K562 (cell line): ENCODE measurements at regions not wholly inside any gene's neighbourhood (a gene's known extent, or its start where the extent isn't known, plus 50 kb on each side); places are given as distances from the start of the nearest gene placed in this dataset.

Experiments used
- ATAC-seq: fragments of 200-7000 bp; cut with Tn5 transposase; 3 replicates; pipeline ENCODE4 v1.9.1; 2020; ENCODE audit warnings: moderate library complexity
- BruUV-seq: library from RNA; stranded (reverse); fragments of 400-500 nt; replicated peaks from 2 replicates; lab custom pipeline; 2021; lab: Mats Ljungman, UMichigan
- CTCF ChIA-PET: fragments of 300-600 bp; formaldehyde crosslinking; extraction: SDS; loops from one replicate; lab custom pipeline; 2021; ENCODE audit warnings: low intra/inter-chr PET ratio; lab: Yijun Ruan, JAX
- POLR2A ChIA-PET: fragments of 300-600, 350-650 bp; sonication (Branson Sonifier 250); formaldehyde crosslinking; extraction: SDS; loops from one replicate; lab custom pipeline; 2021; ENCODE audit warnings: antibody characterized with exemption, inconsistent platforms; lab: Yijun Ruan, JAX
- DNase-seq, 4 experiments: peaks; one replicate each; pipeline versions ENCODE4 v3.0.0 to v3.0.0-alpha.2; 2011 to 2018; ENCODE audit warnings: low spot score in 3 of 4, mixed read lengths in 3 of 4; ENCODE audit errors: extremely low read depth in 1 of 4
- FAIRE-seq: peaks from 2 replicates; lab custom pipeline; 2011; peaks lifted over from hg19 to GRCh38; lab: Jason Lieb, UNC
- H2AFZ ChIP-seq: 2 replicates; pipeline ENCODE4 v1.6.0; 2011; ENCODE audit warnings: low read depth, low read length, control low read depth, inconsistent platforms
- H3K27ac ChIP-seq: fragments of 200-600 bp; 3 replicates; pipeline ENCODE4 v1.8.0; 2011; ENCODE audit warnings: low read depth, mild to moderate bottlenecking, control low read depth, inconsistent platforms, low read length, moderate library complexity, mixed read lengths; ENCODE audit errors: extremely low read depth
- H3K27me3 ChIP-seq, 2 experiments: fragments of 300-600 bp in 1 of 2; 2 replicates in 1 of 2; 3 replicates in 1 of 2; pipeline versions ENCODE4 v1.6.0 to v1.8.0; 2011; ENCODE audit warnings: inconsistent platforms in 2 of 2, low read length in 2 of 2, mild to moderate bottlenecking in 1 of 2, mixed read lengths in 1 of 2, moderate library complexity in 1 of 2; ENCODE audit not compliant: control insufficient read depth in 2 of 2, insufficient read depth in 2 of 2
- H3K36me3 ChIP-seq: fragments of 300-600 bp; 3 replicates; pipeline ENCODE4 v1.8.0; 2011; ENCODE audit warnings: mild to moderate bottlenecking, low read length, inconsistent platforms; ENCODE audit not compliant: control insufficient read depth, insufficient read depth
- H3K4me1 ChIP-seq, 2 experiments: fragments of 200-600 bp in 1 of 2; replicated peaks in 1 of 2; 2 replicates in 1 of 2; 3 replicates in 1 of 2; pipeline versions ENCODE4 v1.5.1 to v1.8.0; 2011; ENCODE audit warnings: inconsistent platforms in 2 of 2, low read length in 2 of 2, mild to moderate bottlenecking in 1 of 2, mixed read lengths in 1 of 2, moderate library complexity in 1 of 2; ENCODE audit not compliant: control insufficient read depth in 2 of 2, insufficient read depth in 2 of 2
- H3K4me2 ChIP-seq: 2 replicates; pipeline ENCODE4 v1.6.1; 2011; ENCODE audit warnings: low read length, control low read depth, inconsistent platforms, mixed read lengths; ENCODE audit not compliant: insufficient read depth
- H3K4me3 ChIP-seq: fragments of 200-600 bp; sonication (generic), shearing (Covaris generic); 2 replicates; pipeline ENCODE4 v1.5.1; 2016; ENCODE audit warnings: control low read depth, inconsistent platforms
- H3K79me2 ChIP-seq: fragments of 200-600 bp; 3 replicates; pipeline ENCODE4 v1.8.0; 2011; ENCODE audit warnings: low read length, inconsistent platforms; ENCODE audit not compliant: control insufficient read depth, insufficient read depth
- H3K9ac ChIP-seq, 2 experiments: 2 replicates each; pipeline versions ENCODE4 v1.6.0 to v1.6.1; 2011; ENCODE audit warnings: low read depth in 2 of 2, low read length in 2 of 2, control low read depth in 1 of 2, inconsistent platforms in 1 of 2, mild to moderate bottlenecking in 1 of 2, mixed read lengths in 1 of 2; ENCODE audit not compliant: insufficient read depth in 1 of 2
- H3K9me1 ChIP-seq: one replicate; pipeline ENCODE4 v1.6.0; 2011; ENCODE audit warnings: inconsistent platforms, mild to moderate bottlenecking, low read length, moderate library complexity; ENCODE audit not compliant: control insufficient read depth, insufficient read depth
- H3K9me3 ChIP-seq: replicated peaks from 2 replicates; pipeline ENCODE4 v1.5.1; 2011; ENCODE audit warnings: low read depth, low read length, inconsistent platforms; ENCODE audit not compliant: control insufficient read depth, insufficient read depth
- H4K20me1 ChIP-seq: replicated peaks from 2 replicates; pipeline ENCODE4 v1.6.1; 2011; ENCODE audit warnings: low read length, inconsistent platforms, mixed read lengths; ENCODE audit not compliant: control insufficient read depth, insufficient read depth
- HBP1 ChIP-seq: fragments of 450-650 bp; formaldehyde crosslinking; IDR thresholded peaks from 2 replicates; pipeline ENCODE4 v1.4.0; 2022; ENCODE audit warnings: missing genetic modification characterization
- HDAC6 ChIP-seq: IDR thresholded peaks from 2 replicates; pipeline ENCODE4 v1.6.1; 2012; ENCODE audit warnings: low read depth, mild to moderate bottlenecking, control low read depth, inconsistent platforms, low read length, moderate library complexity
- MXI1 ChIP-seq: IDR thresholded peaks from 2 replicates; pipeline ENCODE4 v1.6.1; 2011; ENCODE audit warnings: low read depth, mild to moderate bottlenecking, improper control_type of control experiment, low read length
- NR2C2 ChIP-seq, 2 experiments: fragments of 200-800 bp in 1 of 2; sonication (Bioruptor generic) in 1 of 2; sonication (generic) in 1 of 2; formaldehyde crosslinking in 1 of 2; IDR thresholded peaks; 2 replicates each; pipeline versions ENCODE4 v1.6.1 to v1.8.0; 2016 to 2022; ENCODE audit warnings: mild to moderate bottlenecking in 1 of 2, missing compliant biosample characterization in 1 of 2, missing genetic modification characterization in 1 of 2, missing genetic modification reagents in 1 of 2
- PYGO2 ChIP-seq: fragments of 450-650 bp; IDR thresholded peaks from 2 replicates; pipeline ENCODE4 v1.6.1; 2016; ENCODE audit warnings: mild to moderate bottlenecking, missing genetic modification characterization, moderate library complexity, missing compliant biosample characterization
- STAT6 ChIP-seq: sonication (generic); formaldehyde crosslinking; IDR thresholded peaks from 2 replicates; pipeline ENCODE4 v1.8.1; 2023; ENCODE audit warnings: mild to moderate bottlenecking, missing genetic modification reagents
- ZNF140 ChIP-seq: fragments of 250-450 bp; sonication (Bioruptor Pico); IDR thresholded peaks from 2 replicates; pipeline ENCODE4 v1.8.0; 2021; ENCODE audit warnings: moderate library complexity, mild to moderate bottlenecking, inconsistent platforms
- ZNF197 ChIP-seq: fragments of 200-800 bp; sonication (Bioruptor generic); IDR thresholded peaks from 2 replicates; pipeline ENCODE4 v1.6.1; 2016; ENCODE audit warnings: low read depth, missing genetic modification characterization, missing compliant biosample characterization
- ZNF347 ChIP-seq: fragments of 450-650 bp; formaldehyde crosslinking; IDR thresholded peaks from 2 replicates; pipeline ENCODE4 v1.4.0; 2020; ENCODE audit warnings: low read depth, mild to moderate bottlenecking, moderate library complexity
- ZNF655 ChIP-seq: fragments of 250-450 bp; sonication (Bioruptor Pico); IDR thresholded peaks from 2 replicates; pipeline ENCODE4 v1.5.0; 2021
- ZNF830 ChIP-seq: fragments of 250-450 bp; sonication (Bioruptor Pico); IDR thresholded peaks from 2 replicates; pipeline ENCODE4 v1.5.0; 2021; ENCODE audit warnings: mild to moderate bottlenecking
- WGBS: fragments of 100-300 bp; shearing (Covaris generic); methylation state at CpG from one replicate; pipeline ENCODE4 v1.1.6; 2016; ENCODE audit warnings: low coverage, mixed read lengths; ENCODE audit not compliant: insufficient coverage; ENCODE audit errors: missing lambda C conversion rate; 5-methylcytosine and 5-hydroxymethylcytosine counted together
- in situ Hi-C: fragments of 300-500 bp; cut with MboI; formaldehyde crosslinking; loops from 4 replicates; pipeline ENCODE4 v1.15.0; 2018; ENCODE audit warnings: inconsistent platforms, mixed read lengths
- intact Hi-C: fragments of 100-400 bp; cut with micrococcal nuclease; formaldehyde crosslinking; loops from 2 replicates; pipeline ENCODE4 v1.14.2; 2022

- 0% methylated on average over 1 of the region's 1 CpG for WGBS
- no peaks in the 10 kb centered on the region for H3K27me3 ChIP-seq
- H3K9me1 ChIP-seq = no peaks in the 10 kb centered on the region
- H3K9ac ChIP-seq = no peak overlapping the region
- H3K4me1 ChIP-seq = no peaks in the 10 kb centered on the region
- H3K4me3 ChIP-seq = no peak overlapping the region
- BruUV-seq = no TSS peak
- H3K9me3 ChIP-seq = no peaks in the 10 kb centered on the region
- no peak overlapping the region for H2AFZ ChIP-seq
- FAIRE-seq (no peak), DNase-seq (no peak), ATAC-seq (no peak)
- H3K79me2 ChIP-seq = no peaks in the 10 kb centered on the region
- in situ Hi-C loops = no loop called here
- no peak overlapping the region for H3K4me2 ChIP-seq
- ChIA-PET CTCF (no interaction called here), POLR2A (no interaction called here)
- intact Hi-C loops = no loop called here
- no peak overlapping the region for H3K27ac ChIP-seq
- H4K20me1 ChIP-seq = no peaks in the 10 kb centered on the region
- H3K36me3 ChIP-seq = no peaks in the 10 kb centered on the region
- TF ChIP-seq NR2C2 (CRISPR knock-in tag; IDR thresholded peaks at IDR 0.05) = no peak
- no peak for TF ChIP-seq NR2C2 (tag; IDR thresholded peaks at IDR 0.05)
Measured at GRCh38 chr1:68979891-68980290, 483.0 kb upstream of the DEPDC1 start.

DNA sequence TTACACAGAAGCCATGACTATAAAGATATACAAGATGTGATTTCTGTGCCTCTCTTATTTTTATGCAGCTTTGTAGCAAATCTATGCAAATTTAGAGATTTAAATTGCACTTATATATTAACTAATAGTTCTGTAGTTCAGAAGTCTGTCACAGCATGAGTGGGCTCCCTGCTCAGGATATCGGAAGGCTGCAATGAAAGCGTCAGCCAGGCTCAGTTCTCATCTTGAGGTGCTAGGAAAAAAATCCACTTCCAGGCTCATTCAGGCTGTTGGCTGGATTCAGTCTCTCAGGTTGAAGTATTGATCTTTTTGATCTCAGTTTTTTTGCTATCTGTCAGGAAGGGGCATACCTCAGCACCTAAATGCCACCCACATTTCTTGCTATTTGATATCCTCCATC lies 487.4 kb upstream of the DEPDC1 start:
- no peaks in the 10 kb centered on the region for H3K4me1 ChIP-seq
- FAIRE-seq = no peak
- intact Hi-C loops (no loop called here), in situ Hi-C loops (no loop called here)
- no peak overlapping the region for H3K4me2 ChIP-seq
- ATAC-seq = no peak
- H3K27ac ChIP-seq = no peak overlapping the region
- 5% methylated on average over 2 of the region's 2 CpGs for WGBS
- no peaks in the 10 kb centered on the region for H3K9me3 ChIP-seq
- BruUV-seq = no TSS peak
- POLR2A ChIA-PET = no interaction called here
- H3K36me3 ChIP-seq = no peaks in the 10 kb centered on the region
- H3K9ac ChIP-seq = no peak overlapping the region
- H3K79me2 ChIP-seq = no peaks in the 10 kb centered on the region
- H3K9me1 ChIP-seq = no peaks in the 10 kb centered on the region
- CTCF ChIA-PET = no interaction called here
- no peaks in the 10 kb centered on the region for H4K20me1 ChIP-seq
- DNase-seq = no peak
- no peak overlapping the region for H2AFZ ChIP-seq
- H3K4me3 ChIP-seq = no peak overlapping the region
- H3K27me3 ChIP-seq = no peaks in the 10 kb centered on the region
- TF ChIP-seq HBP1 (CRISPR knock-in tag) (no peak), STAT6 (CRISPR knock-in tag) (no peak), MXI1 (no peak), ZNF347 (CRISPR knock-in tag) (no peak), ZNF197 (CRISPR knock-in tag) (no peak), ZNF140 (CRISPR knock-in tag) (no peak), ZNF830 (CRISPR knock-in tag) (no peak), PYGO2 (tag) (no peak), ZNF655 (no peak), HDAC6 (no peak)
